Midbrain (tissue), 1 donor: ENCODE measurements at regions not wholly inside any gene's neighbourhood (a gene's known extent, or its start where the extent isn't known, plus 50 kb on each side); places are given as distances from the start of the nearest gene placed in this dataset.
"Not testable (repeated sequence)": the region's sequence is repeated elsewhere in the genome, so short reads cannot be mapped to it uniquely, and the experiment has no call there.

ENCODE experiments used
- DNase-seq: peaks from one replicate; lab custom pipeline; 2025; lab: John Stamatoyannopoulos, UW

DNA sequence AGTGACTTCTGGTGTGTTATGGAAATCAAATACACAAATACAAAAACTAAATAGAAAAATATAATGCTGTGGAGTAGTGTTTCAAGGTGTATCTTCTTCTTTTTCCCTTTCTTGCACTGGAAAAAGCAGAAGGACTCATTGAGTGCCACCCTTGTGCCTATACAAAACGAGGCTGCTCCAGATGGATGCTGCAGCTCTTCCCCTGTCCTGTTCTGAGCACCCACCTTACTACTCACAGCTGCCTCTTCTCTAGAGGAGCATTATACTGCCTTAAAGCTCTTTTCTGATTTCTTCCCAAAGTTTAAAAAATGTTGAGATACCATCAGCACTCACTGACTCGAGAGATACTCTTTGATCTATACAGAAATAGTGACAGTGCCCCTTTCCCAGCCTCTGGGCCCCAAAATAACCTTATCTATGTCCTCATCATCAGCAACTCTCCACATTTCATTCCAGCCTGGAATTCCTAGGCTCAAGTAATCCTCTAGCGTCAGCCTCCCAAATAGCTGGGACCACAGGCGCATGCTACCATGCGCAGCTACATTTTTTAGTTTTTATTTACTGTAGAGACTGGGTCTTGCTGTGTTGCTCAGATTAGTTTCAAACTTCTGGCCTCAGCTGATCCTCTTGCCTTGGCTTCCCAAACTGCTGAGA is 1356.1 kb upstream of the NRXN1 start:
- no peak for DNase-seq

DNA sequence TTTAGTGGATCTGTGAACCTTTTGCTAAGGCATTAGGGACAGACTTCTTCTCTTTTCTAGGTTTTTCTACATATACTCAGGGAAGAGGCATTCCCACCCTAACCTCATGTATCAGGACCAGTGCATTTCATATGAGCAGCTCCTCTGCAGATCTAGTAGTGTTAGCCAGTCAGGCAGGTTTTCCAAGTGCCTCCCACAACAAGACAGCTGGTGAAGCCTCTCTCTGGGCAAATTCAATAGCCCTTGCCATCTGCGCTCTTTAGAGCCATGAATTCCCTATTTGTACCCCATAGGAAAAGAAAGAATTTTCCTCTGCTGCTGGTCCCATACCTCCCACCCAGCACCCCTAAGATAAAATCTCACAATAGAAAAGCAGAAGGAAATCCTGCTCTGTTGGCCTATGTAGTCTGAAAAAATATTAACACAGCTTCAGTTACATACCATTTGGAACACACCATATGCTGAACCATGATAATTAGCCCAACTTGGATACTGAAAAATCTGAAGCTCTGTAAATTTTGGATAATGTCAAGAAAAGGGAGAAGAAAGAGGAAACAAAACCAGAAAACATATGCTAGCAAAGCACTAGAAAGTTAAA is 1354.6 kb upstream of the NRXN1 start:
- DNase-seq: no peak

DNA sequence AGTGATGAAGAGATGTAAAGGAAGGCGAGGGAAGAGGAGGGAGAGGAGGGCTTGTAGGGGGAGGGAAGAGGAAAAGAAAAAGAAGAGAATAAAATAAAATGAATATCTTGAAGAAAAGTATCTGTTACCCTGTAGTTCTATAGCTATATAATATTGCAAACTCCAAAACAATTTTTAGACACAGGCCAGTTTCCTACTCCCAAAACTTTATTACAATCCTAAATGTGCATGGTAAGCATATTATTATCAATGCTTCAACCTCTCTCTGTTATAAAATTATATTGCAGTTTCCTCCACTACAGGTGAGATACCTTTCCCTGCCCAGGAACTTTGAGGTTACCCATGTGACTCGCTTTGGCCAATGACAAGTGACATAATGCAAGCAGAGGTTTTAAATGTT is 1351.6 kb upstream of the NRXN1 start:
- DNase-seq: no peak

DNA sequence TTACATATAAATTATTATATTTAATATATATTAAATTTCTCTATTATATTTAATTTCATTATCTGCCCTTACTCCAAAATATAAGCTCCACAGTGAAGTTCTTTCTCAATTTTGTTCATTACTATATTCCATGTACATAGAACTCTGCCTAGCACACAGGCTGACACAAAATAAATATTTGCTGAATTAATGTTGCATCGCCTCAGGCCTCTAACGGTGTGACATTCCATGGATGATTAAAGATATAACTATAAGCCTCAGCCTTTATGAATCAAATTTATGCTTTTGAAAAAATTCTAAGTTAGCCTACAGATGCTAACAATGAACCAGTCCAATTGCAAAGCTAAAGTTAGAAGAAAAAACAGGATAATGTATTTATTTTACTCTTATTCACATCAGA is 1337.2 kb upstream of the NRXN1 start:
- no peak for DNase-seq

DNA sequence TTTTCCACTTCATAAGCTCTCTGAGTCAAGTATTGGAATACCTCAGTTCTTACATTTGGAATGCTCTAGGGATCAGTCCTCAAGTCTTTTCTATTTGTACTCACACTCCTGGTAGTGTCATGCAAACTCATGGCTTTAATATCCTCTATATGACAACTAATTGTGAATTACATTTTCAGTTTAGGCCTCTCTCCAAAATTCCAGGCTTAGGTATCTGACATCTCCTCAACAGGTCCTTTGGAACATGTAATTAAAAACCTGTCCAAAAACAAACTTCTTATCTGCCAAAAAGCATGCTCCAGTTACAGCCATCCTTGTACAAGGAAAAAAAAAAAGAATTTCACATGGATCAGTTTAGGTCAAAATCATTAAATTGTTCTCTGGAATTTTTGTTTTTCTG is 1336.2 kb upstream of the NRXN1 start:
- DNase-seq: no peak

DNA sequence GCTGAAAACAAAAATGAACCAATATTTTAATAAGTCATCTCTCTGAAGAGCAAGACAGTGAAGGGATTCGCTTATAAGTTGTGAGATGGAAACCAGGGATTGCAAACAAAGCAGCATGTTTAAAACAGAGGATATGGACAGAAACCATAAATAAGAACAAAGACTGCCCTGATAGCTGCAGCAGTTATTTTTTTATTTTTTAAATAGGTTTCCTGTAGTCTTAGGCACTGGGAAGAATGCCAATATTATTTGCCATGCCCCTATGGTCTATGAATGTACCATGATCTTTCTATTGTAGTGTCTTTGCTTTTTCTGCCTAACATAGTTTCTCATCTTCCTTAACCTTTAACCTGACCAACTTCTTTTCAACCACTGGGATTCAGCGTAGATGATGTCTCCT is 1334.0 kb upstream of the NRXN1 start:
- no peak for DNase-seq

DNA sequence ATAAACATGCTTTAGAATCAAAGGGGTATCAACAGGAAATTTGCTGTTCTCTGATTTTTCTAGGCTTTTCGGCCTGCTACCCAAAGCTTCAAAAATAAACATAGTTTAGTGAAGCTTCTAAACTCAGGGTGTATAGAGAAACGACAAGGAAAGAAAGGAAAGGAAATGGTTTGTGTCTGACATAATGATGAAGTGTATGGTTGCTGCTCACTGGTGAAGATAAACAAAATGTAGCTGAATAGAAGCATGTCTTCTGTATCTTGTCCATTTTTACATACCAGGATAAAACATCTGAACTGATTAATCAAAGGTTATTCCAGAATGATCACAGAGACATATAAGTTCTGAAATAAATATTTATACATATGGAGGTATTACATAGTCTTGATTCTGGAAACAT is 1324.6 kb upstream of the NRXN1 start:
- no peak for DNase-seq

DNA sequence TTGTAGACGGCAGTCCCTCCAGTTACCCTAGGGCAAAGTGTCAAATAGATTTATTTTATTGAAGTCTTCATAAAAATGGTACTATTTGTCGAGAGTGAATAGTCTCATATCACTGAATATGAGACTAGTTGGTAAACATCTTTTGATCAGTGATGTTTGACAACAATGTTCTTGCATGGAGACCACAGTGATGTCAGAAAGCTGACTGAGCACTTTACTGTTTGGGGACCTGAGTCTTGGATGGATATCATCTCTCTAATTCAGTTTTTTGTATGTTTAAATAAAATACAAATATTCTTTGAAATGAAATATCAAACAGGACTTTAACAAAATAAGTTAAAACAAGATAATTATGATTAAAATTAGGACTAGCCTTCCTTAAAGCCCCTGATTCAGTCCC is 1315.4 kb upstream of the NRXN1 start:
- no peak for DNase-seq

DNA sequence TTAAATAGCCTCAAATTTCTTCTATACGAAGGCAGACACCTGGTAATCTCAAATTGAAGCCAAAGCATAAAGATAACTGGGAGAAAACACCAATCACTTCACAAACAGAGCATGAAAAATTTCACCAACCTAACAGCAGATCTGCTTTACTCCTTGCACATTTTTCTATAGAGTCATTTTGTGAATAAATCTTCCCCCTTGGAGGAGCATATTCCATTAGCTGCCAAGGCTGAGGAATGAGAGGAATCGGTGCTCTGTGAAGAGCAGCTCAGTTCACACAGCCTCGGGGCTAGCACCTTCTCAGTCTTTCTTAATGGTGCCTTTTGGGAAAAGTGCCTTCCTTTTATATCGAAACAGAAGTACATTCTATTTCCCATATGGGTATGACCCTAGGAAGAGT is 1313.7 kb upstream of the NRXN1 start:
- DNase-seq: no peak

DNA sequence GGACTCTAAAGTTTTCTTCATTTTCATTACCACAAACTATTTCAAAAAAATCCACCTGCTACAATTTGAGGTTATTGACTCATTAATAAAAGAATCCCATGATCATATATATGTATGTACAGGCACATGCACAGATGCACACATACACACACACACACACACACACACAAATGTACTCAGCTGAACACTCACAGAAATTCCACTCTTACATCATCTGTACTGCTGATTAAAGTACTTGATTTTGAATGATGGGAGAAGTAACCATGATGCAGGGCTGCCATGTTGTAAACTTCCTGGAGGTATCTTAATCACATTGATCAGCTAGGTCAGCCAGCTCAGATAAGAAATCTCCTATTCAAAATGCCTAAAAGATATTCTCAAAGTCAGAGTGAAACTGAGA is 1313.2 kb upstream of the NRXN1 start:
- no peak for DNase-seq

DNA sequence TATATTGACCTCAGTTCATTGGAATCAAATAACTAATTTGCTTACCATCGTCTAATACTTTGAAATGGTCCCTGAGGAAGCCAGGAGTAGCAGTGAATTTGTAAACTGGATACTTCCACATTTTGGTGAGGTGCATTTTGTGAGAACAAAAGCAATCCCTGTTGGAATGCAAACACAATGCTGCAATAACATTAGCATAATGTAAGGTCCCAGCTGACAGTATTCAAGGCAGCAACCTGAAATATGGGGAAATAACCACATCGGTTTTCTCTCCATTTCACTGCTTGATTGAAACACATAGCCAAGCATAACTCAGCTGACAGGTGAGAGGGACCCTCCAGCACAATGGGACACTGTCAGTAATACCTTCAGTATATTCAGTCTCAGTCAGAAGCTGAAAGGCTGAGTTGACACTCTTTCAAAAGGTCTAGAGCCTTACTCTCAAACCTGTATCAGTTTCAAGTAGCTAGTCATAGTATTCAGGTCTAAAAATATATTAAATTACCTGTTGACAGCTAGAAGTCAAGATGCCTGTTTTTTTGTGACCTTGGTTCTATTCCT is 1311.9 kb upstream of the NRXN1 start:
- no peak for DNase-seq

DNA sequence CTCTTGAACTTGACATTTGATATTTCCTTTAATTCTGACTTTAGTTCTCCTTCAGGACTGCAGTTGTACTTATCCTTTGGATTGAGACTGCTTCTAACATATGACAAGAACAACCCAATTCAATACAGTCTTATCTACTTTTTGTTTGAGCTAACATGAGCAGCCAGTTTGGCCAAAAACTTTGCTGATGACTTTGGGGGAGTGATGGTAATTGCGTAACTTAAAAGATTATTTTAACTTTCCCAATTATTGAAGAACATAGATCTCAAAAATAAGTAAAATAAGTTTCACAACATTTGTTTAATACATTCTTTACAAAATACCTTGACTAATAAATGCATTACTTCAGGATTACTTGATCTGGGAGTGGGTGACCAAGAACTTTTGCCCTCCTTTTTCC is 1311.1 kb upstream of the NRXN1 start:
- DNase-seq: no peak

DNA sequence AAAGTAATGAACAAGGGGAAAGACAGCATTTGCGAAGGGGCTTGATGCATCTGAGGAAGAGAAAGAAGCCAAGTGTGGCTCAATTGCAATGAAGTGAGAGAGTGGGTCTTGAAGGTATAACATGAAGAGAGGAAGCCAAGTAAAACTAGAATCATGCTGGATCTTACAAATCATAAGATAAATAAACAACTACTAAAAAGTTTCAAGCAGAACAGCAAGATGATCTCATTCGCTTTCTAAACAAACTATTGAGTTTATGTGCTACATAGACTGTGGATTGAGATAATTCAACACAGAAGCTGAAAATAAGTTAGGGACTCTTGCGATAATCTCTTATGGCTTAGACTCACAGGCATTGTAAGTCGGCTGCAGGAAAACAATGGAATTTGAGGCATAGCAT is 1310.5 kb upstream of the NRXN1 start:
- no peak for DNase-seq

DNA sequence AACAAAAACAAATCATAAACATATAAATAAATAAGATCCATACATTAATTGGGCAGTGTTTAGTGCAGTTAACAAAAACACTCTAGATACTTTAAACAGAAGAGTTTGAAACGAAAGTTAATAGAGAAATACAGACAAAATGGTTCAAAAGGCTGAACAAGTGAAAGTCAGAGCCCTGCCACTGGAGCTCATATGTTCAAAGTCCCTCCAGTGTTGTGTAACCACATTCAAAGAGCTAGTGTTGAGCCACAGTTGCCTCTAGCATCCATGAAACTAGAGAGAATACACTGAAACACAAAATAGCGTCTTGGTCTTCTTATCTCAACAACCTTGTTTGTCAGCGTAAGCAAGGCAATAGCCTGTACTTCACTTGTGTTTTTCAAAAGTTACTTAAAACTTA is 1309.8 kb upstream of the NRXN1 start:
- DNase-seq: no peak

DNA sequence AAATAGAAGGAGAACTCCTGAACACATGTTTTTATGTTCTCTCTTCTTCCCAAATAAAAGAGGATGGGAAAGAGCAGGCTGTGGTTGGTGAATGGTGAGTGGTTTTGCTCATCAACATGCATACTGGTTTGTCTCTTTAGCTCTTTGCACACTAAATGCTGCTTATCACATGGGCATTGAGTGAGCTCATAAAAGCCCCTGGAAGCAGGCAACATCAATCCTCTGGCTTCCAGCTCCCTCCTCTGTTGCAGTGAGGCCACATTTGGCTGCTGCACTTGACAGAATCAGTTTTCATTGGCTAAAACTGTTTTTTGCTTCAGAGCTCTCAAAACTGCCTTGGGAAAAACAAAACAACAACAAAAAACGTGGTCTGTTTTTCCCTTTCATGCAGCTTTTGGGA is 1308.2 kb upstream of the NRXN1 start:
- DNase-seq: no peak

DNA sequence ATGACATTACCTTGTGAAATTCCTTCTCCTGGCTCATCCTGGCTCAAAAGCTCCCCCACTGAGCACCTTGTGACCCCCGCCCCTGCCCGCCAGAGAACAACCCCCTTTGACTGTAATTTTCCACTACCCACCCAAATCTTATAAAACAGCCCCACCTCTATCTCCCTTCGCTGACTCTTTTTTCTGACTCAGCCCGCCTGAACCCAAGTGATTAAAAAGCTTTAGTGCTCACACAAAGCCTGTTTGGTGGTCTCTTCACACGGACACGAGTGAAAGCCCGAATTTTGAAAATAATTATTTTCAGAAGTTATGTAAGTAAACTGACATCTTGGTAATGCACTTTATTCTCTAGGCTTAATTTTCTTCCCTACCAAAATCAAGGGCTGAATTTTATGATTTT is 1305.9 kb upstream of the NRXN1 start:
- not testable (repeated sequence) for DNase-seq

DNA sequence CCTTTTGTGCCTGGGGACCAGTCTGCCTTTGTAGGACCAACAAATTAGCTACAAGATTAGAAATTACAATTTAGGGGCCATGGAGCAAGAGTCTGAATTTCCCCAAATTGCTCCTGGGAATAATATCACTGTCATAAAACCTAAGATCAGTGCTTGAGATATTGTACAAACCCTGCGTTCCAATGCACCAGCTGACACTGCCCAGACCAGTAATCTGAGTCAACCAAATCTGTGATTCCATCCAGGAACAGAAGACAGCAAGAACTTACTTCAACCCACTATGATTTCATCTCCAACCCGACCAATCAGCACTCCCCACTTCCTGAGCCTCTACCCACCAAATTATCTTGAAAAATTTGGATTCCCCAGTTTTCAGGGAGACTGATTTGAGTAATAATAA is 1305.0 kb upstream of the NRXN1 start:
- DNase-seq: no peak

DNA sequence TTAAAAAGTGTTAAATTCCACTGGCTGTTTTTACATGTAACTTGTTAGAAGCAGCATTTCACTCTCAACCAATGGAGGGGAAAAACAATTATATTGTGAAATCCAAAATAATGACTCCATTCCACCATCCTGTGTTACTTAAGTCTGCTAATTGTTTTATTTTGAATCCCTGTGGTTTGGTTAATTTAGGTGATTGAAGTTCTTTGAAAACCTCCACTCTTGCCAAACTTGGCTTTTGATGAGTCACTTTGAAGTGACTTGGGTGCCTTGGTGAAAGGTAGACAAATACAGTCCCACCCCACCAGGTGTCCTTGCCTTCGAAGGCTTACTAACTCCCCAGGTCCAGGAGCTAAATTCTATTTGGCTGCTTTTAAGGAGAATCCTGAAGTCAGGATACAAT is 1303.8 kb upstream of the NRXN1 start:
- DNase-seq: no peak

DNA sequence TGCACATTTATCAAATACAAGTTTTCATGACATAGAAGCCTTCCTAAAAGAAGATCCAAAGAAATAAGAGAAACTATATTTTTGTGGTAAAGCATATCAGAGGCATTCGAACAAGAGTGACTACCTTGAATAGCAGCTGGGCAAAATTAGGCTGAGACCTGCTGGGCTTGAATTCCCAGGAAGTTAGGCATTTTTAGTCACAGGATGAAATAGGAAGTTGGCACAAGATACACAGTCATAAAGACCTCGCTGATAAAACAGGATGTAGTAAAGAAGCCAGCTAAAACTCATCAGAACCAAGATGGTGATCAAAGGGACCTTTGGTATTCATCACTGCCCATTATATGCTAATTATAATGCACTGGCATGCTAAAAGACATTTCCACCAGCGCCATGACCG is 1302.3 kb upstream of the NRXN1 start:
- DNase-seq: no peak

DNA sequence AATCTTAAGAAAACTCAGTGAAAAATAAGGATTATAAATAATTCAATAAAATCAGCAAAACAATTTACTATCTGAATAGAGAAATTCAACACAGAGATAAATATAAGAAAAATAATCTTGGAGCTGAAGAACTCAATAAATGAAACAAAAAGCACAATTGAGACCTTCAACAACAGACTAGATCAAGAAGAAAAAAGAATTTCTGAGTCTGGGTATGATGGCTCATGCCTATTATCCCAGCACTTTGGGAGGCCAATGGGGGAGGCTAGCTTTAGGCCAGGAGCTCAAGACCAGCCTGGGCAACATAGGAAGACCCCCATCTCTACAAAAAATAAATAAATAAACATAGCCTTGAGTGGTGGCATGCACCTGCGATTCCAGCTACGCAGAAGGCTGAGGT is 1295.7 kb upstream of the NRXN1 start:
- no peak for DNase-seq

DNA sequence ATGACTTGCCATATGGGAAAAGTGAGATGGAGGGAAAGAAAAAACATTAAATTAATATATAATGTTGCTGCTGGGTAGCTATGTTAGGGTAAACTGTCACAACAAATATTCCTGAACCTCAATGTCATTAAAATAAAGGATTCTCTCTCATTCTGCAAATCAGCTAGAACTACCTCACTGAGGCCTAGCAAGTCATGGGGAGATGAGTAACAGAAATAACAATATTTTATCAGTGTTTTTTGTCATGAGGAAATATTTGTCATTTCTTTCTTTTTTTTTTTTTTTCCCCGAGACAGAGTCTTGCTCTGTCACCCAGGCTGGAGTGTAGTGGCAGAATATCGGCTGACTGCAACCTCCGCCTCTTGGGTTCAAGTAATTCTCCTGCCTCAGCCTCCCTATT is 1282.3 kb upstream of the NRXN1 start:
- no peak for DNase-seq

DNA sequence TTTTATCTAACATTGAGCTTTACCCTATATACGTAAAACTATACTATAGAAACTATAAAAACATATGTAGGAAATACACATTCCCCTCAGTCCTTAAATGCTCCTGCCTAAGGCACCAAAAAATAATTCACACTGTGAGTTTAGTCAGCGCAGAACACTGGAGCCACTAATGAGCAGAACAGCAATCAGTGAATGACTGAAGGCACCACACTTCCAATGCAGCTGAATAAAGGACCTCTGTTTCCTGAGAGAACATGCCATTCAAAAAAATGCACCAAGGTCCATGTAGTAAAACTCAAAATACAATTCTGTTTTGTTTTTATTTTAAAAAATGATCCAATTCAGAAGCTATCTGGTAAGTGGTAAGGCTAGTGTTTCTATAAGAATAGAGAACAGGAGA is 1280.6 kb upstream of the NRXN1 start:
- DNase-seq: no peak

DNA sequence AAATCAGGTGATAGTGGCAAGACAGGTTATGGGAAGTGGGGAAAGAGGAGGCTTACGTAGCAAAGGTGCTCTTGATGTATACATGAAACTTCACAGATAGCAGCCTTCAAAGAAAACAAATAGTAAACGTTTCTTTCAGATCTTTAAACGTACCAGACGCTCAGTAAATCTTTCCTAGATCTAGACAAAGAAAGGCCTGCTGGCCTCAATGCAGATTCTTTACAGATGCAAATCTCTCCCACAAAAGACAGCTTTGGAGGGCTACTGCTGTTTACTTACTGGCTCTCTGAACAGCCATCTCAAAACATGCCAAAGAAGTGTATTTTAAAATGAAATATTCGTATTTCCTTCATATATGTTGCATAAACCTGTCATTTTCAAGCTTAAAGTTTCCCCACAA is 1279.9 kb upstream of the NRXN1 start:
- no peak for DNase-seq

DNA sequence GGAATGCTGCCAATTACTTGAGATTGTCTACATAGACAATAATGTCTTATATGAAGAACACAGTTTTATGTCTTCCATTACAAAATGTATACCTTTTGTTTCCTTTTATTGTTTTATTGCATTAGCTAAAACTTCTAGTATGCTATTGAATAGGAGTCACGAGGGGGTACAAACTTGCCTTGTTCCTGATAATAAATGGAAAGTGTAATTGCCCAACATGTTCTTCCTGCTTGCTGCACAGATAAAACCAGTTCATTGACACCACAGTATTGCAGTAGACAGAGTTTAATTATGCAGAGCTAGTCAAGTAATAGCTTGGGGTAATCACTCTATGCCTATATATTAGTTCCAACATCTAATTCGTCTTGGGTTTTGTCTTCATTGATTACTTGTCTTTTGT is 1276.2 kb upstream of the NRXN1 start:
- DNase-seq: no peak
